ENCODE measurements at regions not wholly inside any gene's neighbourhood (a gene's known extent, or its start where the extent isn't known, plus 50 kb on each side); places are given as distances from the start of the nearest gene placed in this dataset.

- TF ChIP-seq RXRA (IDR thresholded peaks at IDR 0.05) (no peak), SP1 (IDR thresholded peaks at IDR 0.05) (no peak), JUND (IDR thresholded peaks at IDR 0.05) (no peak), NR2F2 (IDR thresholded peaks at IDR 0.05) (no peak), CTCF (IDR thresholded peaks at IDR 0.05; ENCODE audit: low read depth, low read length, missing input control) (no peak), YY1 (IDR thresholded peaks at IDR 0.05) (no peak), FOXA1 (IDR thresholded peaks at IDR 0.05) (no peak), GABPA (IDR thresholded peaks at IDR 0.05 in 1 of 2, conservative IDR thresholded peaks at IDR 0.05 in 1 of 2) (no peak), MAX (IDR thresholded peaks at IDR 0.05) (no peak), HNF4A (conservative IDR thresholded peaks at IDR 0.05) (no peak)
These were observed 544.3 kb downstream of the GBE1 start (continued) for GRCh38 chr3:81217101-81217500.

- Histone ChIP-seq H3K9ac (ENCODE audit: low read depth in 1 of 2, low read length in 2 of 2) (no peak overlapping the region), H3K9me3 (ENCODE audit: control insufficient read depth in 4 of 4, low read length in 3 of 4) (no peaks in the 10 kb centered on the region), H3K36me3 (ENCODE audit: control insufficient read depth in 4 of 4, insufficient read depth in 3 of 4, low read depth in 1 of 4, low read length in 3 of 4) (no peaks in the 10 kb centered on the region), H3K4me1 (ENCODE audit: control insufficient read depth in 4 of 4, insufficient read depth in 4 of 4, low read length in 3 of 4) (no peaks in the 10 kb centered on the region), H3K4me3 (ENCODE audit: low read depth in 1 of 3, low read length in 3 of 3) (no peak overlapping the region), H3K27ac (ENCODE audit: low read depth in 1 of 2, low read length in 2 of 2) (no peak overlapping the region), H3K27me3 (ENCODE audit: control insufficient read depth in 4 of 4, insufficient read depth in 4 of 4, low read length in 3 of 4) (no peaks in the 10 kb centered on the region)
- TF ChIP-seq SP1 (IDR thresholded peaks at IDR 0.05) (no peak), FOXA1 (IDR thresholded peaks at IDR 0.05) (no peak), HNF4G (IDR thresholded peaks at IDR 0.05) (no peak), CTCF (IDR thresholded peaks at IDR 0.05; ENCODE audit: low read depth, low read length, missing input control) (no peak), FOXA2 (IDR thresholded peaks at IDR 0.05) (no peak), EGR1 (IDR thresholded peaks at IDR 0.05; ENCODE audit: low read depth in 2 of 2) (no peak), MAX (IDR thresholded peaks at IDR 0.05) (no peak), REST (IDR thresholded peaks at IDR 0.05) (no peak), ATF3 (IDR thresholded peaks at IDR 0.05) (no peak), JUND (IDR thresholded peaks at IDR 0.05) (no peak), RXRA (IDR thresholded peaks at IDR 0.05) (no peak), YY1 (IDR thresholded peaks at IDR 0.05) (no peak), NR2F2 (IDR thresholded peaks at IDR 0.05) (no peak), GABPA (IDR thresholded peaks at IDR 0.05 in 1 of 2, conservative IDR thresholded peaks at IDR 0.05 in 1 of 2) (no peak), HNF4A (conservative IDR thresholded peaks at IDR 0.05) (no peak), RAD21 (IDR thresholded peaks at IDR 0.05) (no peak), ZBTB33 (IDR thresholded peaks at IDR 0.05) (no peak), TAF1 (conservative IDR thresholded peaks at IDR 0.05) (no peak)
- 57% methylated on average over 4 of the region's 4 CpGs for WGBS
- DNase-seq (ENCODE audit: low spot score): no peak
These were observed 545.3 kb downstream of the GBE1 start for GRCh38 chr3:81216192-81216591.
